ENCODE measurements at regions not wholly inside any gene's neighbourhood (a gene's known extent, or its start where the extent isn't known, plus 50 kb on each side); places are given as distances from the start of the nearest gene placed in this dataset.

DNA sequence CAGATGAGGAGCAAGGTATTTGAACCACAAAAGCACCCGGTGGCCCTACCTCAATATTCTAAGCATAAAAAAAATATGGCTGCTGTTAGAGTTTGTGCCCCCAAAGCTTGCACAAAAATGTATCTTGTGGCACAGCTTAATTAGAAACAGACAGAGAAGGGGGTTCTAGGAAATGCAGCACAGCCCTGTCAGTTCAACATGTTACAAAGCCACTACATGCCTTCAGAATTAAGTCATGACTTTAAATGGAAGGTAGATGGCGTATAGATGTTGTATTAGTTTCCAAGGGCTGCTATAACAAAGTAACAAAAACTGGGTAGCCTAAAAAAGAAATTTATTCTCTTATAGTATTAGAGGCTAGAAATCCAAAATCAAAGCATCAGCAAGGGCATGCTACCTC is 703.8 kb downstream of the DIAPH3 start:
- in situ Hi-C loops (cut with HindIII; ENCODE audit: low pct_unique_long_range_greater_than_20kb, low sequenced_read_pairs) = no loop called here
- no peak for DNase-seq (ENCODE audit: low read depth)

DNA sequence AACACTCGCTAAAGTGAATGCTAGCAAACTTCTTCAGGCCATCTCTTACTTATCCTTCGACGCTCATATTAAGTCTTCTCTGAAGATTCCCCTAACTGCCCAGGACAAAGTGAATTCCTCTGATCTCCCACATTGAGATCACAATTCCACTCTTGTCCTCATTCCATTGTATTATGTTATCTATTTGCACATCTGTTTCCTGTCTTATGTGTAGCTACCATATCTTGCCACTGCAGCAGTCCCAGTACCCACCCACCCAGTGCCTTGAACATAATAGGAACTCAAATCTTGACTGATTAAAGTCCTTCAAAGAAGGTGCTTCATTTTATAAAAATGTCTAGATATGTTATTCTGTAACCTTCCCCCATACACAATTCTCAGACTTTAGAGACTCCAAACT is 702.3 kb downstream of the DIAPH3 start:
- in situ Hi-C loops (cut with HindIII; ENCODE audit: low pct_unique_long_range_greater_than_20kb, low sequenced_read_pairs) = no loop called here
- DNase-seq (ENCODE audit: low read depth) = no peak

DNA sequence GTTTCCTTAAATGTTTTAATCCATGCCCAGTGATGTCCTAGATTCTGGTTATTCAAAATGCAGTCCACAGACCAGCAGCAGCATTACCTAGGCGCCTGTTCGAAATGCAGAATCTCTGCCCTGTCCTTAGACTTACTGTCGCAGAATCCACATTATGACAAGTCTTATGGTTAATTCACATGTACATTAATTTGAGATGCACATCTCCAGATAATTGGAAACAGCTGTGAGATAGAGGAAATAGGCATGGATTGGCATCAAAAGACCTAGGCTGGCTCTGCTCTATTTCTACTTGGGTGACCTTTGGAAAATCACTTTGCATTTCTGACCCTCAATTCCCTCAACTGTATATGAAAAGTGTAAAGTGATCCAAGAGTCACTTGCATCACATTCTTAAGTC is 700.7 kb downstream of the DIAPH3 start:
- no peak for DNase-seq (ENCODE audit: low read depth)
- in situ Hi-C loops (cut with HindIII; ENCODE audit: low pct_unique_long_range_greater_than_20kb, low sequenced_read_pairs) = no loop called here

GRCh38 chr13:59464926-59465325 is 698.8 kb downstream of the DIAPH3 start:
- in situ Hi-C loops (cut with HindIII; ENCODE audit: low pct_unique_long_range_greater_than_20kb, low sequenced_read_pairs) = no loop called here

DNA sequence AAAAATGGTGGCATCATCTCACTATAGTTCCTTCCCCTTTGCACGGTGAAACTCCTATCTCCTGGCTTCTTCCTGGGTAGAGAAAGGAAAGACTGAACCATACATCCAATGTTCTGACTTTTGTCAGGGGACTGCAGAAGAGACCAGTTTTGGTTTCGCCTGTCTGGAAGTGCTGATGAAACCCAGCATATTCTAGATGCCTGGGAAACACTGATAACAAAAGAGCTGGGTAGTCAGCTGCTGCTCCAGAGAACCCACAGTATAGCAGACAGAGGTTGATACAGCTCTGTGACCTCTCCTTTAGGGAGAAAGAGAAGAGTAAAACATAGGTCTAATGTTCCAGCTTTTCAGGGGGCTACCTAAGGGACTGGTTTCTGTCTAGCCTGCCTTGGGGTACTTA is 695.3 kb downstream of the DIAPH3 start:
- DNase-seq (ENCODE audit: low read depth) = no peak
- in situ Hi-C loops (cut with HindIII; ENCODE audit: low pct_unique_long_range_greater_than_20kb, low sequenced_read_pairs) = no loop called here

More at GRCh38 chr13:59464926-59465325, 698.8 kb downstream of the DIAPH3 start:
- DNase-seq (ENCODE audit: low read depth) = no peak

DNA sequence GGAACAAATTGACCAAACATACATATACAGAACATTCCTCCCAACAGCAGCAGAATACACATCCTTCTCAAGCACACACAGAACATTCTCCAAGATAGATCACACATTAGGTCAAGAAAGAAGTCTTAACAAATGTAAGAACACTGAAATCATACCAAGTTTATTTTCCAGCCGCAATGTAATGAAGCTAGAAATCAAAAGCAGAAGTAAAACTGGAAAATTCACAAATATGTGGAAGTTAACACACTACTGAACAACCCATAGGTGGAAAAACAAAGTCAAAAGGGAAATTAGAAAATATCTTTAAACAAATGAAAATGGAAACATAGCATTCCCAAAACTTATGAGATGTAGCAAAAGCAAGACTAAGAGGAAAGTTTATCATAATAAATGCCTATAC is 692.6 kb downstream of the DIAPH3 start:
- in situ Hi-C loops (cut with HindIII; ENCODE audit: low pct_unique_long_range_greater_than_20kb, low sequenced_read_pairs) = no loop called here
- no peak for DNase-seq (ENCODE audit: low read depth)

- DNase-seq (ENCODE audit: low read depth) = no peak
- in situ Hi-C loops (cut with HindIII; ENCODE audit: low pct_unique_long_range_greater_than_20kb, low sequenced_read_pairs) = no loop called here
Measured at GRCh38 chr13:59472134-59472533, 691.6 kb downstream of the DIAPH3 start.

DNA sequence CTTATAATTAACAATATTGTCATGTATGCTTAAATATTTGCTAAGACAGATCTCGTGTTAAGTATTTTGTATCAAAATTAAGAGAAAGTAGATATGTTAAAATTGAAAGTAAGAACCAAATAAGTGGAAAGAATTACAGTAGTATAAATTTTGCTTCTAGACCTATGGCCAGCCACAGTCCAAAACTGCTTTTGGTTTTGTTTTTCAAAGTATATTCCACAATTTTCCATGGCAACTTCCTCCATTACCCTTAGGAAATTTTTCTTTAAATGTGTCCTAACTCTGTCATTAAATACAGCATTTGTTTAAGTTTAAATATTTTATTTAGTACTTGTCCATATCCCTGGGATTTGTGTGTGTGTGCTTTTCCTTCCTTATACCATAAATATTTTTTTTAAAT is 689.0 kb downstream of the DIAPH3 start:
- no peak for DNase-seq (ENCODE audit: low read depth)

DNA sequence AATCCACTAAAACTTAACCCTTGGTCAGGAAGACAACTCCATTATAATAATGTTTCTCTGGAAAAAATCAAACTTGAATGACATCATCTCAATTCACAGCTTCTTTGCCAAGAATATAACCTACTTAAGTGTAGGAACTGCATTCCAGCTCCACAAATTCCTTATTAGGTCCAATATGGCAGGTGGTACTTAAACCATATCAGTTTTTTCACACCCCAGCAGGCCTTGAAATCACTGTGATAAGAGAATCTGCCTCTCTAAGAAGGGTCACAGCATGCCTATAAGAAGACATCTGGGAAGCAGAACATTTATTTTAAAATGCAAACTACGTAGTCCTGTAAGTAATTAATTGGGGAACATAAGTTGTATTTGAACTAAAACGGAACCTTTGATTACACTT is 687.8 kb downstream of the DIAPH3 start:
- in situ Hi-C loops (cut with HindIII; ENCODE audit: low pct_unique_long_range_greater_than_20kb, low sequenced_read_pairs) = no loop called here
- DNase-seq (ENCODE audit: low read depth) = no peak

More for the DNA sequence above, 689.0 kb downstream of the DIAPH3 start:
- in situ Hi-C loops (cut with HindIII; ENCODE audit: low pct_unique_long_range_greater_than_20kb, low sequenced_read_pairs) = no loop called here

- in situ Hi-C loops (cut with HindIII; ENCODE audit: low pct_unique_long_range_greater_than_20kb, low sequenced_read_pairs) = no loop called here
- DNase-seq (ENCODE audit: low read depth) = no peak
Measured at GRCh38 chr13:59476366-59476765, 687.4 kb downstream of the DIAPH3 start.

GRCh38 chr13:59477011-59477410 is 686.7 kb downstream of the DIAPH3 start:
- in situ Hi-C loops (cut with HindIII; ENCODE audit: low pct_unique_long_range_greater_than_20kb, low sequenced_read_pairs) = no loop called here
- no peak for DNase-seq (ENCODE audit: low read depth)

- in situ Hi-C loops (cut with HindIII; ENCODE audit: low pct_unique_long_range_greater_than_20kb, low sequenced_read_pairs) = no loop called here
- no peak for DNase-seq (ENCODE audit: low read depth)
Measured at GRCh38 chr13:59478908-59479307, 684.8 kb downstream of the DIAPH3 start.

DNA sequence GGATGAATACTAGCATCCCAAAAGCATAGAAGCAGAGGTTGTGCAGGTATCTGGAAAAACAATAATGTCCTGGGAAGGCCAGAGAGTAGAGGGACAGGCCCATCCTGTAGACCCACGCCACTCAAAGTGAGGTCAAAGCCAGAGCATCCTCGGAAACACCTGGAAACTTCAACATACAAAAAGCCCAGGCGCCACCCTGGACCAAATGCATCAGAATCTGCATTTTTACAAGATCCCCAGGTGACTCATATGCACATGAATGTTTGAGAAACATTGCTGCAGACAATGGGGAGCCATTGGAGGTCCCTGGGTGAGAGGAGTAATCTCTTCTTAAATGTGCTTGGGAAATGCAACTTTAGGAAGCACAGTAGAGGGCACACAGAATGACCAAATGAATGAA is 684.1 kb downstream of the DIAPH3 start:
- in situ Hi-C loops (cut with HindIII; ENCODE audit: low pct_unique_long_range_greater_than_20kb, low sequenced_read_pairs) = no loop called here
- no peak for DNase-seq (ENCODE audit: low read depth)

- no peak for DNase-seq (ENCODE audit: low read depth)
- in situ Hi-C loops (cut with HindIII; ENCODE audit: low pct_unique_long_range_greater_than_20kb, low sequenced_read_pairs) = no loop called here
Measured at GRCh38 chr13:59480396-59481259, 683.1 kb downstream of the DIAPH3 start.

GRCh38 chr13:59483501-59484145 is 680.1 kb downstream of the DIAPH3 start:
- in situ Hi-C loops (cut with HindIII; ENCODE audit: low pct_unique_long_range_greater_than_20kb, low sequenced_read_pairs) = no loop called here
- DNase-seq (ENCODE audit: low read depth) = no peak

DNA sequence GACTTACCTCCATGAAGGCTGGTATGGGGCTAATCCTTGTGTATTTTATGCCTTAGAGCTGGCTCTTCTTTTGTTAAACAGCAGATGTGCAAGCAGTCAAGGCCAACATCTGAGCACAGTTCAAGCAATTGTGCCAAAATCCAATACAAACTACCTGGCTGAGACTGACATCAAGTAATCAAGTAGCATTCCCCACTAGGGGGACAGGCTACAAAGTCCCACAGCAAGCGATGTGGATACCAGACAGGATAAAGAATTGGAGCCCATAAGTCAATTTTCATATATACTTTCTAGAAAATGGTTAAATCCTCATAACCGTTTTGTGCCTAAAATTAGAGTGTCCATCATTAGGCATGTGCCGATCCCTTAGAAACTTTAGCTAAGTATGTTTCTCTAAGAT is 675.8 kb downstream of the DIAPH3 start:
- DNase-seq (ENCODE audit: low read depth) = no peak
- in situ Hi-C loops (cut with HindIII; ENCODE audit: low pct_unique_long_range_greater_than_20kb, low sequenced_read_pairs) = no loop called here

GRCh38 chr13:59488436-59488835 is 675.3 kb downstream of the DIAPH3 start:
- in situ Hi-C loops (cut with HindIII; ENCODE audit: low pct_unique_long_range_greater_than_20kb, low sequenced_read_pairs) = no loop called here
- no peak for DNase-seq (ENCODE audit: low read depth)

- in situ Hi-C loops (cut with HindIII; ENCODE audit: low pct_unique_long_range_greater_than_20kb, low sequenced_read_pairs) = no loop called here
- DNase-seq (ENCODE audit: low read depth) = no peak
Measured at GRCh38 chr13:59490651-59491050, 673.1 kb downstream of the DIAPH3 start.

- no peak for DNase-seq (ENCODE audit: low read depth)
- in situ Hi-C loops (cut with HindIII; ENCODE audit: low pct_unique_long_range_greater_than_20kb, low sequenced_read_pairs) = no loop called here
Measured at GRCh38 chr13:59492030-59492636, 671.6 kb downstream of the DIAPH3 start.

All from Caki2 (cell line).